Karpas-422 (cell line): ENCODE measurements at regions not wholly inside any gene's neighbourhood (a gene's known extent, or its start where the extent isn't known, plus 50 kb on each side); places are given as distances from the start of the nearest gene placed in this dataset.
A peak's percentile ranks its signal among the peaks of the same experiment; 100 is the strongest.

Experiments
- DNase-seq: peaks from one replicate; pipeline ENCODE4 v3.0.0-alpha.2; 2015
- H2AFZ ChIP-seq: fragments of 200-600 bp; sonication (generic); 2 replicates; pipeline ENCODE4 v1.6.1; 2014; ENCODE audit warnings: antibody characterized with exemption, low read length, mixed read lengths
- H3K27ac ChIP-seq: fragments of 200-600 bp; sonication (generic); 2 replicates; pipeline ENCODE4 v1.5.1; 2014; ENCODE audit warnings: mild to moderate bottlenecking, low read length, moderate library complexity
- H3K27me3 ChIP-seq: fragments of 200-600 bp; sonication (generic); 2 replicates; pipeline ENCODE4 v1.6.1; 2014; ENCODE audit warnings: low read length, mixed read lengths
- H3K36me3 ChIP-seq: fragments of 200-600 bp; sonication (generic); 2 replicates; pipeline ENCODE4 v1.6.1; 2014; ENCODE audit warnings: low read length, mixed read lengths; ENCODE audit not compliant: insufficient read depth
- H3K4me1 ChIP-seq: fragments of 200-600 bp; sonication (generic); 2 replicates; pipeline ENCODE4 v1.6.1; 2014; ENCODE audit warnings: mild to moderate bottlenecking, low read length, mixed read lengths
- H3K4me2 ChIP-seq: fragments of 200-600 bp; sonication (generic); 2 replicates; pipeline ENCODE4 v1.6.1; 2014; ENCODE audit warnings: low read length, low read depth, mild to moderate bottlenecking; ENCODE audit not compliant: poor library complexity, severe bottlenecking
- H3K4me3 ChIP-seq: fragments of 200-600 bp; sonication (generic); 2 replicates; pipeline ENCODE4 v1.5.1; 2014; ENCODE audit warnings: mild to moderate bottlenecking, antibody characterized with exemption, low read length, mixed read lengths
- H3K79me2 ChIP-seq: fragments of 200-600 bp; sonication (generic); 2 replicates; pipeline ENCODE4 v1.6.1; 2014; ENCODE audit warnings: mild to moderate bottlenecking, low read length, mixed read lengths
- H3K9ac ChIP-seq: fragments of 200-600 bp; sonication (generic); 2 replicates; pipeline ENCODE4 v1.6.0; 2014; ENCODE audit warnings: low read length
- H3K9me2 ChIP-seq: fragments of 200-600 bp; sonication (generic), shearing (Covaris generic); replicated peaks from 2 replicates; pipeline ENCODE4 v1.6.0; 2014; ENCODE audit warnings: mild to moderate bottlenecking, low read length, moderate library complexity; ENCODE audit not compliant: insufficient read depth
- H3K9me3 ChIP-seq: fragments of 300-700, 200-600 bp; sonication (generic); 2 replicates; pipeline ENCODE4 v1.6.1; 2014; ENCODE audit warnings: low read length, mixed read lengths
- H4K20me1 ChIP-seq: fragments of 200-600 bp; sonication (generic); 2 replicates; pipeline ENCODE4 v1.6.1; 2014; ENCODE audit warnings: mild to moderate bottlenecking, antibody characterized with exemption, low read length, low read depth; ENCODE audit not compliant: insufficient read depth

GRCh38 chr5:155594270-155594669 is 580.7 kb downstream of the KIF4B start:
- Histone ChIP-seq H3K4me3 (no peak overlapping the region), H3K79me2 (no peaks in the 10 kb centered on the region), H3K4me1 (no peaks in the 10 kb centered on the region)

DNA sequence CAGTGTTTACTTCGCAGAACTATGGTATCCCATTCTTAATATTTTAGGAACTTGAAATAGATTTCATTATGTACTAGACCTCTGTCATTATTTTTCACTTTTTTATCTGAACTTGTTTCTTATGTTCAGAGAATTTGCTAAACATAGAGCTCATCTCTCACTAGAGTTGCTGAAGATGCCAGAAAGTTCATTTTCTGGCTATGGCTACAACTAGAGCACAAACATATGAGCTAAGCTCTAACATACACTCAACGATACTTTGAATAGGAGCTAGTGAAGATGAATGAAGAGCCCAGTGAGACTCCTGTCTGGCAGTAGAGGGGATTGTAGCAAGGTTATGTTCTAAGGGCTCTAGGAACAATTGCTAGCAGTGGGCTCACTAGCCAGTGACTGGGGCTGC is 582.2 kb downstream of the KIF4B start:
- Histone ChIP-seq H3K4me2 (no peak overlapping the region), H3K4me1 (no peaks in the 10 kb centered on the region), H3K36me3 (no peaks in the 10 kb centered on the region), H3K27ac (no peak overlapping the region), H3K9ac (no peak overlapping the region), H4K20me1 (no peaks in the 10 kb centered on the region), H3K27me3 (no peaks in the 10 kb centered on the region), H2AFZ (no peak overlapping the region), H3K79me2 (no peaks in the 10 kb centered on the region), H3K9me3 (no peaks in the 10 kb centered on the region), H3K4me3 (no peak overlapping the region), H3K9me2 (no peaks in the 10 kb centered on the region)
- DNase-seq = no peak

More at GRCh38 chr5:155594270-155594669, 580.7 kb downstream of the KIF4B start:
- DNase-seq = peak; percentile 44
- H3K4me2 ChIP-seq = no peak overlapping the region
- no peak overlapping the region for H3K27ac ChIP-seq
- no peak overlapping the region for H2AFZ ChIP-seq
- H3K9ac ChIP-seq = no peak overlapping the region
- H3K9me2 ChIP-seq = no peaks in the 10 kb centered on the region
- H4K20me1 ChIP-seq = no peaks in the 10 kb centered on the region
- H3K9me3 ChIP-seq = no peaks in the 10 kb centered on the region
- H3K27me3 ChIP-seq = no peaks in the 10 kb centered on the region
- H3K36me3 ChIP-seq = no peaks in the 10 kb centered on the region

- no peak for DNase-seq
- Histone ChIP-seq H3K27me3 (no peaks in the 10 kb centered on the region), H3K9me3 (no peaks in the 10 kb centered on the region), H3K4me1 (no peaks in the 10 kb centered on the region), H3K36me3 (no peaks in the 10 kb centered on the region), H3K9me2 (no peaks in the 10 kb centered on the region), H3K79me2 (no peaks in the 10 kb centered on the region), H2AFZ (no peak overlapping the region), H3K9ac (no peak overlapping the region), H4K20me1 (no peaks in the 10 kb centered on the region), H3K4me3 (no peak overlapping the region), H3K27ac (no peak overlapping the region), H3K4me2 (no peak overlapping the region)
These were observed 585.0 kb downstream of the KIF4B start for GRCh38 chr5:155598552-155598951.

DNA sequence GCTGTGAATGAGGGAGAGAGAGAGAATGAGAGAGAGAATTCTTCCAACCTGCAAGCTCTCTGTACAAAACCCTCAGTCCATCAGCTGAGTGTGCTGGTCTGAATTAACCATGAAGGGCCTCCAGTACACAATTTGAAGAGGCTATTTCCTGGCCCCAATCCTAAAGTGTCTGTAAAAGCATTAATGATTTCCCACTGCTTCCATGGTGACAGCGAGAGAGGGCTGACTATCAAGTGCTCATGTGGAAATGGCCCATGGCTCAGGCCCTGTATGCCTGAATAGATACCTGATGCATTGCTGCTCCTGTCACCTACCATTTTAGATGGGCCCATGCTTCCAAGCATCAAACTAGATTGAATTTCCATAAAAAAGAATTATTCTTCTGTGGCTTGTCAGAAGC is 592.4 kb downstream of the KIF4B start:
- Histone ChIP-seq H3K27ac (no peak overlapping the region), H3K9me3 (no peaks in the 10 kb centered on the region), H3K27me3 (no peaks in the 10 kb centered on the region), H3K4me3 (no peak overlapping the region), H3K9me2 (no peaks in the 10 kb centered on the region), H2AFZ (no peak overlapping the region), H3K79me2 (no peaks in the 10 kb centered on the region), H3K36me3 (no peaks in the 10 kb centered on the region), H3K4me1 (no peaks in the 10 kb centered on the region), H3K9ac (no peak overlapping the region), H3K4me2 (no peak overlapping the region), H4K20me1 (no peaks in the 10 kb centered on the region)
- DNase-seq = no peak

GRCh38 chr5:155616779-155617392 is 603.3 kb downstream of the KIF4B start:
- H2AFZ ChIP-seq = no peak overlapping the region
- peak; percentile 84 for DNase-seq
- no peak overlapping the region for H3K4me3 ChIP-seq
- no peak overlapping the region for H3K27ac ChIP-seq
- no peaks in the 10 kb centered on the region for H3K79me2 ChIP-seq
- H3K9ac ChIP-seq = no peak overlapping the region
- no peaks in the 10 kb centered on the region for H4K20me1 ChIP-seq
- H3K4me2 ChIP-seq = no peak overlapping the region
- no peaks in the 10 kb centered on the region for H3K27me3 ChIP-seq
- H3K36me3 ChIP-seq = no peaks in the 10 kb centered on the region
- H3K4me1 ChIP-seq = no peaks in the 10 kb centered on the region
- no peaks in the 10 kb centered on the region for H3K9me3 ChIP-seq
- no peaks in the 10 kb centered on the region; the same call in 1 of the 2 replicates for H3K9me2 ChIP-seq

DNA sequence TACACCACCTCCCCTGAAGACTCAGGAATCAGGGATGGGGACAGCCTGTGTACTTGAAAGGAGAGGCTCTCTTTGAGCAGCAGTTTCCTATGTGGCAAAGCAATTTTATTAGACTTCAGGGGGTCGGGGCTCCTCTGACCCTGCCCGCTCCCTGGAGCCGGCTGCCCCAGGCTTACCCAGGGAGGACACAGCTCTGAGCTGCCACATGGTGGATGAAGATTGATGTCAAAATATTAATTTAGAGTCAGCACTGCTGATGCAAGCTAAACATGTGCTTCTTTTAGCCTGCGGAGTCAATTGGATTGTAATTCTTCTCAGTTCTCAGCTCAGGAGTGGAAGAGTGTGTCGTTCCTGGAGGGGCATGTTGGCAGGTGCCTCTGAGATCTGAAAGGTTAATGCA is 606.1 kb downstream of the KIF4B start:
- no peak for DNase-seq
- Histone ChIP-seq H4K20me1 (no peaks in the 10 kb centered on the region), H3K27ac (no peak overlapping the region), H3K27me3 (no peaks in the 10 kb centered on the region), H3K9ac (no peak overlapping the region), H3K9me2 (no peaks in the 10 kb centered on the region), H3K4me1 (no peaks in the 10 kb centered on the region), H3K4me3 (no peak overlapping the region), H3K36me3 (no peaks in the 10 kb centered on the region), H2AFZ (no peak overlapping the region), H3K79me2 (no peaks in the 10 kb centered on the region), H3K4me2 (no peak overlapping the region), H3K9me3 (no peaks in the 10 kb centered on the region)

- no peak overlapping the region for H3K4me3 ChIP-seq
- H3K9me2 ChIP-seq = no peaks in the 10 kb centered on the region
- no peaks in the 10 kb centered on the region for H3K9me3 ChIP-seq
- H3K79me2 ChIP-seq = no peaks in the 10 kb centered on the region
- H3K4me2 ChIP-seq = no peak overlapping the region
- H2AFZ ChIP-seq = no peak overlapping the region
- H3K36me3 ChIP-seq = no peaks in the 10 kb centered on the region
- H3K9ac ChIP-seq = no peak overlapping the region
- H4K20me1 ChIP-seq = no peaks in the 10 kb centered on the region
- H3K27me3 ChIP-seq = no peaks in the 10 kb centered on the region
- DNase-seq = no peak
- no peaks in the 10 kb centered on the region for H3K4me1 ChIP-seq
- H3K27ac ChIP-seq = no peak overlapping the region
These were observed 607.4 kb downstream of the KIF4B start for GRCh38 chr5:155620821-155621410.

GRCh38 chr5:155624597-155625241 is 611.2 kb downstream of the KIF4B start:
- Histone ChIP-seq H4K20me1 (no peaks in the 10 kb centered on the region), H3K27me3 (no peaks in the 10 kb centered on the region), H3K4me3 (no peak overlapping the region), H3K4me1 (no peaks in the 10 kb centered on the region), H3K27ac (no peak overlapping the region), H3K9ac (no peak overlapping the region), H2AFZ (no peak overlapping the region), H3K9me3 (no peaks in the 10 kb centered on the region), H3K9me2 (no peaks in the 10 kb centered on the region), H3K4me2 (no peak overlapping the region), H3K36me3 (no peaks in the 10 kb centered on the region), H3K79me2 (no peaks in the 10 kb centered on the region)
- DNase-seq = no peak
